MM.1S (cell line): ENCODE measurements at regions not wholly inside any gene's neighbourhood (a gene's known extent, or its start where the extent isn't known, plus 50 kb on each side); places are given as distances from the start of the nearest gene placed in this dataset.

ENCODE experiments used
- DNase-seq: peaks from one replicate; pipeline ENCODE4 v3.0.0-alpha.2; 2015
- H2AFZ ChIP-seq: fragments of 300-600 bp; sonication (generic); 2 replicates; pipeline ENCODE4 v1.6.0; 2016; ENCODE audit warnings: antibody characterized with exemption, low read length
- H3F3A ChIP-seq: fragments of 300-600 bp; sonication (generic); 2 replicates; pipeline ENCODE4 v1.6.1; 2016; ENCODE audit warnings: mild to moderate bottlenecking, antibody characterized with exemption, low read length, moderate library complexity, mixed read lengths; ENCODE audit not compliant: insufficient read depth
- H3K27ac ChIP-seq: fragments of 300-600 bp; sonication (generic); 2 replicates; pipeline ENCODE4 v1.5.1; 2016; ENCODE audit warnings: mild to moderate bottlenecking, low read length
- H3K27me3 ChIP-seq: fragments of 300-600 bp; sonication (generic); replicated peaks from 2 replicates; pipeline ENCODE4 v1.6.0; 2016; ENCODE audit warnings: low read length; ENCODE audit not compliant: insufficient read depth
- H3K36me3 ChIP-seq: fragments of 300-600 bp; sonication (generic); replicated peaks from 2 replicates; pipeline ENCODE4 v1.6.1; 2016; ENCODE audit warnings: mild to moderate bottlenecking, low read length, mixed read lengths; ENCODE audit not compliant: insufficient read depth
- H3K4me1 ChIP-seq: fragments of 300-600 bp; sonication (generic); 2 replicates; pipeline ENCODE4 v1.6.1; 2016; ENCODE audit warnings: low read length, mixed read lengths
- H3K4me2 ChIP-seq: fragments of 300-600 bp; sonication (generic); 2 replicates; pipeline ENCODE4 v1.6.0; 2016; ENCODE audit warnings: low read depth, low read length
- H3K4me3 ChIP-seq: fragments of 300-600 bp; sonication (generic); 2 replicates; pipeline ENCODE4 v1.5.1; 2016; ENCODE audit warnings: low read length, mixed read lengths
- H3K79me2 ChIP-seq: fragments of 300-600 bp; sonication (generic); 2 replicates; pipeline ENCODE4 v1.6.1; 2016; ENCODE audit warnings: mixed run types, low read length, mixed read lengths
- H3K9ac ChIP-seq: fragments of 300-600 bp; sonication (generic); 2 replicates; pipeline ENCODE4 v1.6.1; 2016; ENCODE audit warnings: low read length, mixed read lengths
- H3K9me2 ChIP-seq: fragments of 300-600 bp; sonication (generic); replicated peaks from 2 replicates; pipeline ENCODE4 v1.6.1; 2016; ENCODE audit warnings: mild to moderate bottlenecking, low read length, mixed read lengths; ENCODE audit not compliant: insufficient read depth
- H3K9me3 ChIP-seq: fragments of 300-600 bp; sonication (generic); replicated peaks from 2 replicates; pipeline ENCODE4 v1.6.1; 2016; ENCODE audit warnings: mild to moderate bottlenecking, low read length, mixed read lengths; ENCODE audit not compliant: insufficient read depth
- H4K20me1 ChIP-seq: fragments of 300-600 bp; sonication (generic); 2 replicates; pipeline ENCODE4 v1.6.1; 2016; ENCODE audit warnings: mild to moderate bottlenecking, low read length, moderate library complexity, mixed read lengths; ENCODE audit not compliant: insufficient read depth
- CTCF ChIP-seq: fragments of 300-600 bp; sonication (generic); IDR thresholded peaks from 2 replicates; pipeline ENCODE4 v1.5.1; 2016; ENCODE audit warnings: antibody characterized with exemption, low read length, mixed read lengths
- EZH2 ChIP-seq: fragments of 300-600 bp; sonication (generic); optimal IDR thresholded peaks from 2 replicates; pipeline ENCODE3; 2017; ENCODE audit warnings: low read depth, mild to moderate bottlenecking, antibody characterized with exemption, low read length, mixed read lengths
- EZH2phosphoT487 ChIP-seq: fragments of 300-600 bp; sonication (generic); IDR thresholded peaks from 2 replicates; pipeline ENCODE4 v1.6.1; 2018; ENCODE audit warnings: antibody characterized with exemption, low read length

- Histone ChIP-seq H3K9ac (no peak overlapping the region), H3K9me3 (no peaks in the 10 kb centered on the region), H3K4me2 (no peak overlapping the region), H2AFZ (no peak overlapping the region), H4K20me1 (no peaks in the 10 kb centered on the region), H3K27me3 (no peaks in the 10 kb centered on the region), H3K4me3 (no peak overlapping the region), H3K36me3 (no peaks in the 10 kb centered on the region), H3K79me2 (no peaks in the 10 kb centered on the region), H3K9me2 (no peaks in the 10 kb centered on the region), H3K4me1 (no peaks in the 10 kb centered on the region), H3F3A (no peaks in the 10 kb centered on the region), H3K27ac (no peak overlapping the region)
- DNase-seq = no peak
- no peak for TF ChIP-seq EZH2
- TF ChIP-seq EZH2phosphoT487 = no peak
- no peak for TF ChIP-seq CTCF
Measured at GRCh38 chr2:138217975-138218374, 253.7 kb downstream of the HNMT start.

GRCh38 chr2:138218397-138218796 is 254.1 kb downstream of the HNMT start:
- Histone ChIP-seq H3K27ac (no peak overlapping the region), H3K36me3 (no peaks in the 10 kb centered on the region), H3K27me3 (no peaks in the 10 kb centered on the region), H3K4me2 (no peak overlapping the region), H3K4me1 (no peaks in the 10 kb centered on the region), H4K20me1 (no peaks in the 10 kb centered on the region), H3K9ac (no peak overlapping the region), H2AFZ (no peak overlapping the region), H3K79me2 (no peaks in the 10 kb centered on the region), H3K4me3 (no peak overlapping the region), H3K9me2 (no peaks in the 10 kb centered on the region), H3K9me3 (no peaks in the 10 kb centered on the region), H3F3A (no peaks in the 10 kb centered on the region)
- DNase-seq = no peak
- TF ChIP-seq CTCF (no peak), EZH2 (no peak), EZH2phosphoT487 (no peak)

- Histone ChIP-seq H2AFZ (no peak overlapping the region), H3F3A (no peaks in the 10 kb centered on the region), H3K79me2 (no peaks in the 10 kb centered on the region), H3K27ac (no peak overlapping the region), H3K9ac (no peak overlapping the region), H3K4me1 (no peaks in the 10 kb centered on the region), H3K4me3 (no peak overlapping the region), H4K20me1 (no peaks in the 10 kb centered on the region), H3K36me3 (no peaks in the 10 kb centered on the region), H3K9me2 (no peaks in the 10 kb centered on the region), H3K27me3 (no peaks in the 10 kb centered on the region), H3K4me2 (no peak overlapping the region), H3K9me3 (no peaks in the 10 kb centered on the region)
- TF ChIP-seq CTCF (no peak), EZH2phosphoT487 (no peak), EZH2 (no peak)
- DNase-seq = no peak
Measured at GRCh38 chr2:138219961-138220360, 255.7 kb downstream of the HNMT start.
